ENCODE measurements at regions not wholly inside any gene's neighbourhood (a gene's known extent, or its start where the extent isn't known, plus 50 kb on each side); places are given as distances from the start of the nearest gene placed in this dataset.

- TF ChIP-seq, protein P1, sequence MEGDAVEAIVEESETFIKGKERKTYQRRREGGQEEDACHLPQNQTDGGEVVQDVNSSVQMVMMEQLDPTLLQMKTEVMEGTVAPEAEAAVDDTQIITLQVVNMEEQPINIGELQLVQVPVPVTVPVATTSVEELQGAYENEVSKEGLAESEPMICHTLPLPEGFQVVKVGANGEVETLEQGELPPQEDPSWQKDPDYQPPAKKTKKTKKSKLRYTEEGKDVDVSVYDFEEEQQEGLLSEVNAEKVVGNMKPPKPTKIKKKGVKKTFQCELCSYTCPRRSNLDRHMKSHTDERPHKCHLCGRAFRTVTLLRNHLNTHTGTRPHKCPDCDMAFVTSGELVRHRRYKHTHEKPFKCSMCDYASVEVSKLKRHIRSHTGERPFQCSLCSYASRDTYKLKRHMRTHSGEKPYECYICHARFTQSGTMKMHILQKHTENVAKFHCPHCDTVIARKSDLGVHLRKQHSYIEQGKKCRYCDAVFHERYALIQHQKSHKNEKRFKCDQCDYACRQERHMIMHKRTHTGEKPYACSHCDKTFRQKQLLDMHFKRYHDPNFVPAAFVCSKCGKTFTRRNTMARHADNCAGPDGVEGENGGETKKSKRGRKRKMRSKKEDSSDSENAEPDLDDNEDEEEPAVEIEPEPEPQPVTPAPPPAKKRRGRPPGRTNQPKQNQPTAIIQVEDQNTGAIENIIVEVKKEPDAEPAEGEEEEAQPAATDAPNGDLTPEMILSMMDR (IDR thresholded peaks at IDR 0.05; ENCODE audit: low read depth, low read length, missing input control) = no peak
- TF ChIP-seq MAX (IDR thresholded peaks at IDR 0.05) (no peak), RAD21 (IDR thresholded peaks at IDR 0.05) (no peak), YY1 (IDR thresholded peaks at IDR 0.05) (no peak), EGR1 (IDR thresholded peaks at IDR 0.05; ENCODE audit: low read depth in 2 of 2) (no peak), HNF4A (conservative IDR thresholded peaks at IDR 0.05) (no peak)
- TF ChIP-seq, protein P2, sequence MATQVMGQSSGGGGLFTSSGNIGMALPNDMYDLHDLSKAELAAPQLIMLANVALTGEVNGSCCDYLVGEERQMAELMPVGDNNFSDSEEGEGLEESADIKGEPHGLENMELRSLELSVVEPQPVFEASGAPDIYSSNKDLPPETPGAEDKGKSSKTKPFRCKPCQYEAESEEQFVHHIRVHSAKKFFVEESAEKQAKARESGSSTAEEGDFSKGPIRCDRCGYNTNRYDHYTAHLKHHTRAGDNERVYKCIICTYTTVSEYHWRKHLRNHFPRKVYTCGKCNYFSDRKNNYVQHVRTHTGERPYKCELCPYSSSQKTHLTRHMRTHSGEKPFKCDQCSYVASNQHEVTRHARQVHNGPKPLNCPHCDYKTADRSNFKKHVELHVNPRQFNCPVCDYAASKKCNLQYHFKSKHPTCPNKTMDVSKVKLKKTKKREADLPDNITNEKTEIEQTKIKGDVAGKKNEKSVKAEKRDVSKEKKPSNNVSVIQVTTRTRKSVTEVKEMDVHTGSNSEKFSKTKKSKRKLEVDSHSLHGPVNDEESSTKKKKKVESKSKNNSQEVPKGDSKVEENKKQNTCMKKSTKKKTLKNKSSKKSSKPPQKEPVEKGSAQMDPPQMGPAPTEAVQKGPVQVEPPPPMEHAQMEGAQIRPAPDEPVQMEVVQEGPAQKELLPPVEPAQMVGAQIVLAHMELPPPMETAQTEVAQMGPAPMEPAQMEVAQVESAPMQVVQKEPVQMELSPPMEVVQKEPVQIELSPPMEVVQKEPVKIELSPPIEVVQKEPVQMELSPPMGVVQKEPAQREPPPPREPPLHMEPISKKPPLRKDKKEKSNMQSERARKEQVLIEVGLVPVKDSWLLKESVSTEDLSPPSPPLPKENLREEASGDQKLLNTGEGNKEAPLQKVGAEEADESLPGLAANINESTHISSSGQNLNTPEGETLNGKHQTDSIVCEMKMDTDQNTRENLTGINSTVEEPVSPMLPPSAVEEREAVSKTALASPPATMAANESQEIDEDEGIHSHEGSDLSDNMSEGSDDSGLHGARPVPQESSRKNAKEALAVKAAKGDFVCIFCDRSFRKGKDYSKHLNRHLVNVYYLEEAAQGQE (IDR thresholded peaks at IDR 0.05) = no peak
Measured at GRCh38 chrX:13891377-13892140, 74.7 kb upstream of the GPM6B start.

All from liver (tissue), 3 donors.